ENCODE measurements at regions not wholly inside any gene's neighbourhood (a gene's known extent, or its start where the extent isn't known, plus 50 kb on each side); places are given as distances from the start of the nearest gene placed in this dataset.
"Not testable (repeated sequence)": the region's sequence is repeated elsewhere in the genome, so short reads cannot be mapped to it uniquely, and the experiment has no call there.

DNA sequence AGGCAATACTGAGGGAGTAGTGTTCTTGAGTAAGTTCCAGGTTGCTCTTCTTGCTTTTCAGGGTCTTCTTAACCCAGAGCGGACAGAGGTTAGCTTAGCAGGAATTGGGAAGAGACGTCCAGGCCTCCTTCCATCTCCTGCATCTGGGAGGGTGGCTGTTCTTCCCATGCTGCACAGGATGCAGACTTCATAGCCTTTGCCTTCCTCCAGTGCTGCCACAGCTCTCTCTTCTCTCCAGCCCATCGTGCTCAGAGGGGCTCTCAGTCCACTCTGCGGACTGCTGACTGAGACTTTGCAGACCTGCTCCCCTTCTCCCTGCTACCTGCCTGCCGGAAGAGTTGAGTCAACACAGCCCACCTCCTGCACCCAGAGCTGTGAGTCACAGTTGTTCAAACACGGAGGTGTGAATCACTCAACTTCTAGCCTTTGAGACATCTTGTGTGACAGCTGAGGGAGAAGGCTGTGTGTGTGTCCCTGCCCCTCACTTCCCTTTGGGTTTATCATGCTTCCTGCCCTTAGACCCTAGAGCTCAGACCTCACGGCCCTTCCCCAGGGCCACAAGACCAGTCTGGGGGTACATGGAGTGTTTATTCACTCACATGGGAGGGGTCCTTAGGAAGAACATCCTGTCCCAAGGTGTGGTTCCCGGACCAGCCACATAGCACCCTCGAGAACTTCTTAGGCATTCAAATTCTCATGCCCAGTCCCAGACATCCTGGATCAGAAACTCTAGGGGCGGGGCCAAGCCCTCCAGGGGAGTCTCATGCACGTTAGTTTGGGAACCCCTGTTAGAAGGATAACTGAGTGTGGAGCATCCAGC, 158.3 kb upstream of the CACNA1E start:
- intact Hi-C loops (cut with micrococcal nuclease): no loop called here

DNA sequence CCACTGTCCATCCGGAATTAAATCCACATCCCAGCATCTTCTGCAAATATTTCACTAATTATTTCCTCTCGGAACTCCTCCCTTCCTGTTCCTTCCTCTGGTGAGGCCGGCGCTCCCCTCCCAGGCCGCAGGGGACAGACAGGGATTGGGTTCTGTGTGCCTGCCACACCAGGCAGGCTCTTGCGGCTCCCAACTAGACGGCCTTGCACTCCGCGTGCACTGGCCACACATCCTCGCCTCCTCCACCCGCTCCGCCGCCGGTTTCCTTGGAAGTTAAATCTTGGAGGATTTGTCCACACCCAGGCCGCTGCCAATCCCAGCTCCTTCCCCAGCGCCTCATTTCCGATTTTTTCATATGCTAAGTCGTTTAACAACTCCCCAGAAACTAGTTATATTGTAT, 157.6 kb upstream of the CACNA1E start:
- intact Hi-C loops (cut with micrococcal nuclease): not testable (repeated sequence)

DNA sequence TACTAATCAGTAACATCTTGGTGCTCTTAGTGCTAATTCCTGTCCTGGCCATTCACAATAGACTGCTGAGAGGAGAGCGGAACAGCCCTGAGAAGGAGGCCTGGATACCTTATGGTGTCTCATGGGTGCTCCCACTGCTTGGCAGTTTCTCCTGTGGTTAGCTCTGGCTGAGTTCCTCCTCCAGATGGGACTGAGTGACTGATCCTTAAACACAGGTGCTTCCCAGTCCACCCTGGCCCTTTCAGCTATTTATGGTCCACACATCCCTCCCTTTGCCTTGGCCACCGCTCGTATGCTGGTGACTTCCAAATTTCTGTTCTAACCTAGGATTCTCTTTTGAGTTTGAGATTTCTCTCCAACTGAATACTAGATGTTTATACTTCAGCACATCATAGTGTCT, 157.0 kb upstream of the CACNA1E start:
- intact Hi-C loops (cut with micrococcal nuclease): no loop called here

DNA sequence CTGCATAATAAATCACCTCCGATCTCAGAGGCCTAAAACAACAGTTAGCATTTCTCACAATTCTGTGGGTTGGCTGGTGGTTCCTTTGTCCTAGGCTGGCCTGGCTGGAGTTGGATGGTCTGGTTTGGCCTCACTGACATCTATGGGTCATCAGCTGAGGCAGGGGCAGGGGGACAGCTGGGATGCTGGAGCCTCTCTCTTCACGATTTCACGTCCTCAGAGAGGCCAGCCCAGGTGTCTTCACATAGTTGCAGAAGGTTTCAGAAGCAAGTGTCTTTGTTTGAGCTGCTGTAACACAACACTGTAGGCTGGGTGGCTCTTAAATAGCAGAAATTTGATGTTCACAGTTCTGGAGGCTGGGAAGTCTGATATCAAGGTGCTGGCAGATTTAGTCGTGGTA, 155.5 kb upstream of the CACNA1E start:
- intact Hi-C loops (cut with micrococcal nuclease): no loop called here

DNA sequence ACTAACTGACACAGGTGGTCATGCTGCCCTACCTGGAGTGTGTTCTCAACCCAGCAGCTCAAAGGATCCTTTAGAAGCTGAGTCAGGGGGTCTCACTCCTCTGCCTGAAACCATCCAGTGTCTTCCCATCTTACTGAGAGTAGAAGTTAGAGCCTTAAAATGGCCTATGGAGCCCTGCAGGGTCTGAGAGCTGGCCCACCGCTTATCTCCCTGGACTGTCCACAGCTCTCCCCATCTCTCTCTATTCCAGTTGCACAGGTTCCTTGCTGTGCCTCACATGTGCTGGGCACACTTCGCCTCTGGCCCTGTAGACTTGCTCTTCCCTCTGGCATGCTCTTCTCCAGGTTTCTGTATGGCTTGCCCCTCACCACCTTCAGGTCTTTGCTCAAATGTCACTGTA, 148.6 kb upstream of the CACNA1E start:
- intact Hi-C loops (cut with micrococcal nuclease): no loop called here

DNA sequence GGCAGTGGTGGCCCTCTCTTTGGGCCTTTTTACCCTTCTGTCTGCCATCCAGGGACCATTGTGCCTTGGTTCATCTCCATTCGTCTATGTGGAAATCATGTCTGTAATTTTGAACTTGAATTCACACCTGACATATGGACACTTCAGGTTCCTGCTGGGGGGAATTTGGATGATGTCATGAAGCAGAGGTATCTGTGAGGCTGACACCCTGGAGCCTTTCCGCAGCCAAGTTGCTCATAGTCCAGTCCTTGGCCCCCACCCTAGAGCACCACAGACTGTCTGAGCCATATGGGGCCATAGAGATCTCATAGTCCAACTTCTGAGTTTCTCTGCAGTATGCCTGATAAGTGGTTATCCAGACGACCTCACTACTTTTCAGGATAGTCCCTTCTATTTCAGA, 147.7 kb upstream of the CACNA1E start:
- intact Hi-C loops (cut with micrococcal nuclease): no loop called here

DNA sequence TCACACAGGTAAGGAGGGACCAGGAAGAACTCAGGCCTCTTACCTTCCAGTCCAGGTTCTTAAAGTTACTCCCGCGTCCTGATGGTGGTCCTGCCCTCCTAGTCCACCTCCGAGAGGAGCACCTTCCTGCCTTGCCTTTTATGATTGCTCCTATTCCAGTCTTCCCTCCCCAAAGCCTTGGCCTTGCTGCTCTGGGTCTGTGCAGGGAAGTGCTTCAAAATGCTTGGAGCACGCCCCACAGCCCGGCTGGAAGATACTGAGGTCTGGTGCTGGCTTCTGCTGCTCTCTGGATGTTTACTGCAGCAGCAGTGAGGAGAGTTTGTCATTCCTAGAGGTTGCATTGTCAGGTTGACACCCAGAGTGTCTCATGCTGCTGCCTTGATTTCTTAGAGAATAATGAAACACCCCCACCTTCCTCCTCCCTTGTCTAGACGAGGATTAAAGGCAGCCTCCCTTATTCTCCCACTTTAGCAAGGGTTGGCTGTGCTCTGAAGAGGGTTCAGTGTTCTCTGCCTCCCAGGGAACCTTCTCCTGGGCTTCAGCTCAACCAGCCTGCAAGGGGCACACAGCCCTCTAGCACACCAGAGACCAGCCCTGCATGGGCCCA, 142.2 kb upstream of the CACNA1E start:
- intact Hi-C loops (cut with micrococcal nuclease): no loop called here

DNA sequence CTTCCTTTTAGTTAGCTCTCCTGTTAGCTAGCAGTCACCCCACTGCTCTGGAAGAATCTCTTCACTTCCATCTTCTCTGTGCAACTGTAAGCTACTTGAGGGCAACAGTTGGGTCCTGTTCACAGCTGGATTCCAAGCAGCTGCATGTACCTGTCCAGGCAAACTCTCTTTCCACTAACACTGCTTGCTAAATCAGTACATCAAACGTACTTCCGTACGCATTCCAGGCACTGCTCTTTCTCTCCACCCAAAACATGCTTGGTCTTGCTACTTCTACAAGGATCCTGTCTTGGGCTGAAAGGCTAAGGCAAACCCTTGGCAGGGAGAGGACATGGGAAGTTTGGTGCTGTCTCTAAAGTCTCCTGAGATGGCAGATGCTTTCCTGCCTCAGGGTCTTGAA, 139.2 kb upstream of the CACNA1E start:
- intact Hi-C loops (cut with micrococcal nuclease): no loop called here

DNA sequence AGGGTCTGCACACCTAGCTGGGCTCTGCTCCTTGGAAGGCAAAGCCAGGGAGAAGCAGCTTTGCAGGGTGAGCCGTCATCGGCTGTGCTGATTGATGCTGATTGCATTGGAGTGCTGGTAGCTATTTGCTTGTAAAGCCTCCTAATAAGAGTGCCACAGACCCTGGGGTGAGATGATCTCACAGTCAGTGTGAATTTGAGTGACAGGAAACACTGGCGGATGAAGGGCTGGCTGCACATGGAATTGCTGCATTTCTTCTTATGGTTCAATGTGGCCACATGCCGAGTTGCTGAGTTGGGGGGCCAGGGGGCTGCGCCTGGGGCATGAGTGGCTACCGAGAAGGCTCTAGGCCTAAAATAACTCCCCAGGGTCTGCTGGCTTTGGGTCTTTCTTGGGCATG, 138.2 kb upstream of the CACNA1E start:
- intact Hi-C loops (cut with micrococcal nuclease): no loop called here

DNA sequence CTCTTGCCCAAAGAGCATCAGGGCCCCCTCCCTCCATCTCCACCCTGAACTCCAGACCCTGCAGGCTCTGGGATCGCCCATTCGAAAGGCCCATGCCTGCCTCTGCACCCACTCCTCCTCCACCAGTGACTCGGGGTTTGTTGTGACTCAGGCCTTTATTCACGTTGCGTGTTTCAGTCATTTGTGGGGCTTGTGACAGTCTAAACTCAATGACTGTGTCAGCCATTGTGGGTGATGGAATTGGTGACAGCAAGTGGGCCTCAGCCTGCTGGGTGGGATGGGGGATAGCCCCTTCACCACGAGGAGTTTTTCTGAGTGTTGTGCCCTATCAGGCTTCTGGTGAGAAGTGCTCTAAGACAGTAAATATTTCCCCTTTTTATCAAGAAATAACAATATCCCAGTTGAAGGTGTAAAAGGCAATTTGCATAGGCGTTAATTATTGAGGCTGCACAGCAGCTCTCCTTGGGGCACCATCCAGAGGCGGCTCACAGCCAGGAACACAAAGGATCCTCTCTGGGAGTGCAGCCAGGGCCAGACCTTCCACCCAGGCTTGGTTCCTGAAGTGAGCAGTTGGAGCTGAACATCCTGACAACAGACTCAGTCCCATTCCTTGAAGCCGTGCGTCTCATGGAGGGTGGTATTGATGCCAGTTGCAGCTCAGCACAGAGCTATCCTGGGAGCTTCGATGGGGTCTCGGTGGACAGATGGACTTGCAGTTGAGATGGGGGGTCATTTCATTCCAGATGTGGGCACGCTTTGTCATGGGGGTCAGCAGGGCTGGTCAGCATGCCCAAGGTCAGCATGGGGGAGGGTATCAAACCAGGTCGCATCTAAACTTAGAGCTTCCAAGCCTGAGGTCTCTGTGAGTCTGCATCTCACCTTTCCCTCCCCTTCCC, 135.6 kb upstream of the CACNA1E start:
- intact Hi-C loops (cut with micrococcal nuclease): no loop called here

DNA sequence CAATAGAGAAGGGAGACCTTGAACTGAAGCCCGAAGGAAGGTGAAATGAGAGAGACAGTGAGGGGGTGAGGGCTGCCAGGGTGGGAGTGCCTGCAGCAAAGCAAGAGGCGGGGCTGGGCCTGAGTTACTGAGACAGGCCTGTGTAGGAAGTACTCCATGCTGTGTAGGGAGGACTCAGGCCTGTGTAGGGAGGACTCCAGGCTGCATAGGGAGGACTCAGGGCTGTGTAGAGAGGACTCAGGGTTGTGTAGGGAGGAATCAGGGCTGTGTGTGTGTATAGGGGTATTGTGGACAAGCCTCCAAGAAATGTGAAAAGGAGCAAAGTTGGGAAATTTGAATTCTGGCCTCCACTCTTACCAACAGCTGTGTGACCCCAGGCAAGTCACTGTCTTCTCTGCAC, 133.8 kb upstream of the CACNA1E start:
- intact Hi-C loops (cut with micrococcal nuclease): no loop called here

DNA sequence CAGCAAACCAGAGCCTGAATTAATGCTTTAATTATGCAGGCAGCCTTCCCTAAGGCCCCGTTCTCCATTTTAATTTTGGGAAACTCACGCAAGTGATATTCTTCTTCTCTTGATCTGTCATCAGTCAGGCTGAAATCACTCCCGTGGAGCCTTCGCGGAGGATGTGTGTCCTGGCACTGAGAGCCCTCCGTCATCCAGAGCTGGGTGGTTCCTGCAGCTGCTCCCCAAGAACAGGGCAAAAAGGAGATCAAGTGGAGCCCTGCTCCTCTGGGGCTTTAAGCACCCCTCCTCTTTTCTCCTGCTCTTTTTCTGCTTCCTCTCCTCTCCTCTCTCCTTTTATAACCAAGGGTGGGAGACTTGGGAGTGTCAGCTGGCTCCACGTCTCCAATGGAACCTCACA, 133.2 kb upstream of the CACNA1E start:
- intact Hi-C loops (cut with micrococcal nuclease): no loop called here

DNA sequence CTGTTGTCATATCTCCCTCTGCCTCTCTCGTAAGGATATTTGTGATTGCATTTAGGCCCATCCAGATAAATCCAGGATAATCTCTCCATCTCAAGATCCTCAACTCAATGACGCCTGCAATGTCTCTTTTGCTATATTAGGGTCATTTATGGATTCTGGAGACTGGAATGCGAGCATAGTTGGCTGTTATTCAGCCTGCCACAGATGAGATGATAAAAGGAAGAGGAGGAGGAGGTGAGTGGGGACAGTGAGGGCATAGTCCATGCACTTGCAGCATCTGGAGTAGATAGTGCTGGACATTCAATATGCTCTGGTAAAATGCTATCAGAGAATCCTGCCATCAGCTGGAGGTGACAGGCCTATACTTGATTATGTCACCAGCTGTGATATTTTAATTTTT, 131.6 kb upstream of the CACNA1E start:
- intact Hi-C loops (cut with micrococcal nuclease): no loop called here

DNA sequence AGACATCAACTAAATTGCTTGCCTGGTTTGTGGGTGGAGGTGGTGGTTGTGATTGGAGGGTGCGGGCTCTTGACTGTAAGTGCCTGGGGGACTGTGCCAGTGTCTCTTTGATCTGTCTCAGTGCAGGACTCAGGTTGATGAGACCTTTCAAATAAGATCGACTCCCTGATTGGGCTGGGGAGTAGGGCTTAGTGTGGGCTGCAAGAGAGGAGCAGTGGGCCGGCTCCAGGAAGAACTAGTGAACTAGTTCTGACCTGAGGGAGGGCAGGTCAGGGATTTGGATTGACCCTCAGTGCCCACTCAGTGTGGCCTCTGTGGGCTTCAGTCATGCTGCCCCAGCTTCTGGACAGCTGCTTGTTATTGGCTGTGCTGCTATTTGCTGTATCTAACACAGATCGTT, 130.6 kb upstream of the CACNA1E start:
- intact Hi-C loops (cut with micrococcal nuclease): no loop called here

DNA sequence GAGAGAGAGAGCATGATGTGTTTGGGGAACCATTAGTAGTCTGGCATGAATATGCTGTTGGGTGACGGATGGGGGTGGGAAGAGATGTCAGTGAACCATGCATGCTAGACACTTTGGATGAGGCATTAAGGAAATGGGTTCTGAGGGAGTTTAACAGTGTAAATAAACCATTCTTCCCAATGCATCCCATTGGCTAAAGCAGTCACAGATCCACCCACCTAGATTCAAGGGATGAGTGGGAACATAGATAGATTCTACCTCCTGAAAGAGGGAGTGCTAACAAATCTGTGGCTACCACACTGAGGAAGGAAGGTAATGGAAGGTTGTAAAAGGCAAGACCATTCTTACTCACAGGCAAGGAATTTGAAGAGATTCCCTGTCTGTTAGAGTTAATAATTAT, 129.8 kb upstream of the CACNA1E start:
- intact Hi-C loops (cut with micrococcal nuclease): no loop called here

DNA sequence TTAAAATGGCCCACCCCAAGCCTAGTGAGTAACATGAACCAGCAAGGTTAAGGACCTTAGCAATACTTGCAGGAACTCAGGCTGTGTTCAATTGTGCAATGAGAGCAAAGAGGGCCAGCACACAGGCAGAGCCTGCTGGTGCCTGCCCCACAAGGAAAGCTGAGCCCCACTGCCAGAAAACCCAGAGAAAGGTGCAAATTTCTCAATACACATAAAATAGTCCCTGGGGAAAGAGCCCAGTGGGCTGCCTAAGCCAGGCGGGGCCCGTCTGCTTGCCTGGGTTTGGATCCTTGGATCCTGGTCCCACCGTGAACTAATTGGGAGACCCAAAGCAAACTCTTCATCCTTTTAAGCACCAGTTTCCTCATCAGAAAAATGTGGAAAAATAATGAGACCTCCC, 128.5 kb upstream of the CACNA1E start:
- intact Hi-C loops (cut with micrococcal nuclease): no loop called here

DNA sequence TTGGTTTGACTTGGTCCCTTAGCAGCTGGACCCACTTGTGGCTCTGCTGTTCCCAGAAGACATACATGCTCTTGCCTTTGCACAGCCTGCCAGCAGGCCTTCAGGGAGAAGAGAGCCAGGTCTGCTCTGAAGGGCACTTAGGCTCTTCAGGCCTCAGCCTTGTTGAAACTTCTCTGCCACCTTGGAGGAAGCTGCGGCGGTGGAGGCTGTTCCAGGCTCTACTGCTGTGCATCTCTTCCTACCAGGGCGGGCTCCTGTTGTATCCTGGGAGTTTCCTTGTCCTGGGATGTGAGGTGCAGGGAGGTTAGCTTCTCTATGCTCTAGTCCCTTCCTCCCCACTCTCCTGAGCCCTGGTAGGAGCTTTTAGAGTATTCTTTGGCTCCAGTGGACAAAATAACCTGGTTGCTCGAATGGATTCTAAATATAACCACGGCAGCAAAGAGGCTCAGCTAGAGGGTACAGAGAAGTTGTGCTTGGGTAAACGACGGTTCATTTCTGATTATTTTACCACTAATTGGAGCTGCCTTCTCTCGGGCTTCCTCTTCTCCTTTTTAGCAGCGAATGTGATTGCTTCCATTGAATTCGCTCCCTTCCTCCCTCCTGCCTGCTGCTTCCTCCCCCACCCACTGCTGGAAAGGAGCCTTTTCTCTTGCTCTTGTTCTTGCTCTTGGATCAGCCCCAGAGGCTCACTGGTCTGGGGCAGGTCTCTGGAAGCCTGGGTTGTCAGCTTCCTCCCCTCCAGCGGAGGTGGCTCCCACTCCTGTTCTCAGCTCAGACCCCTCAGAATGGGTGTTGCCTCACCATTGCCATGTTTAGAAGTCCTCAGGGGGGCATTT, 126.6 kb upstream of the CACNA1E start:
- intact Hi-C loops (cut with micrococcal nuclease): no loop called here

DNA sequence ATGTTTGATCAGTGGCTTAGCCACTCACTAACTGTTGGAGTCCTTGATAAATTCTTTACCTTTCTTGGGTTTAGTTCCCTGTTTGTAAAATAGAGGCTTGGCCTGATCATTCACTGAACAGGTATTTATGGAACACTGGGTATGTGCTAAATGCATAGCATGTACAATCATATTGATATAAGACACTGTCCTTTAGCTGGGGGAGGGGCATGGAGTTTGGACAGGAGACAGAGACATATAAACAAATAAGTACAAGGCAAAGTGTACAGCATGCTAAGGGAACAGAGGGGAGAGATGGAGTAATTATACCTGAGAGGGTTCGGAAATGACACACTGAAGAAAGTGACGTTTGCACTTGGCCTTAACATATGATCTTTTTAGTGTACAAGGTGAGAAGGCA, 124.3 kb upstream of the CACNA1E start:
- intact Hi-C loops (cut with micrococcal nuclease): no loop called here

DNA sequence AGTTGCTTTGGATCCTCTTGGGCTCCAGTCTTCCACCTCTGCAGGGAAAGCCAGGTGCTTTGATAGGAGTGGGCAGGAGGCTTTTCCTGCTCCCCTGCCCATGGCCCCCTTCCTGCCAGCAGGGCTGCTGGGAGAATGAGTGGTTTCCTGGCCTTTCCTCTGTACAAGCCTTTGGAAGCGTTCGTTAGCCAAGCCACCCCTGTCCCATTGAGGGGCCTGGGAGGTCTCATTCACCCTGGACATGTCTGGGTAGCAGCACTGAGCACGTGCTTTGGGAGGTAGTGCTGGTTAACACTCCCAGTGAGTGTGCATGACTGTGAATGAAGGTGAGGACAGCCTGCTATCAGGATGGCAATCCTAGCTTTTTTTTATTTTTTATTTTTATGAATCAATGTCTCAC, 118.5 kb upstream of the CACNA1E start:
- intact Hi-C loops (cut with micrococcal nuclease): no loop called here

DNA sequence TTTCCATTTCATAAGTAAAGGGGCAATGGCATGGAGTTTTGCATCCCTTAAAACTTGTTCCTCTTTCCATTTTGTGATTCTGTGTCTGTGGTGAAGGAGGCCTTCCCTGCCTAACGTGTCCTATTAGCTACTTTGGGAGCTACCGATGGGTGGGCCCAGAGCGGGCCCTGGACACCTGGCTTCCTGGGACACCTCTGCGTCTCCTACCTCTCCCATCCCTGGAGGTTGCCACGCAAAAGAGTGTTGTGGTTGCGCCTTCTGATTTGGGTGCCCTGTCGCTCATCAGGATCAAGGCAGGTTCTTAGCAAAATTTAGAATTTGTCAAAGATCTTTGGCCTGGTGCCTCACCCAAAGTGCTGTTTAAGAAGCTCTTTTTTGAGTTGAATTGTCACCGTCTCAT, 116.4 kb upstream of the CACNA1E start:
- intact Hi-C loops (cut with micrococcal nuclease): no loop called here

DNA sequence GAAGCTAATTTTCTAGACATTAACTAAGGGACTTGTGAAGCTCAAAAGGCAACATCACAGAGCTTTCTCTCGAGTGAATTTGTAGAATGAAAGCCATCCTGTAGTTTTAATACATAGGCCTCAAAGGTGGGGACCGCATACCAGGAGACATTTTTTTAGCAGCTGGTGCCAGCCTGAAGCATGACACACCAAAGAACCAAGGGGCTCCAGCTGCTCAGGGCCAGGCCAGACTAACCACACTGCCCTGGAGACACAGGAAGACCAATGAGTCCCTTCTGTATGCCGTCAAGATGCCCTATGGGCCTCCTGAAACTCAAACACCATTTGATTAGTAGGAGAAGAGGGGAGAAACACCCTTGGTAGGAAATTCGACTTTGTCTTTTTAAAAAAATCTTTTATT, 113.9 kb upstream of the CACNA1E start:
- intact Hi-C loops (cut with micrococcal nuclease): no loop called here

Measured in T-helper 2 cell treated with Interferon-gamma antibody and Interleukin-4, amounts not matched to agents 100 ng/mL and 5 ng/mL, for 36 hours (primary cell).